Hepatic stellate cell (primary cell): ENCODE measurements at regions not wholly inside any gene's neighbourhood (a gene's known extent, or its start where the extent isn't known, plus 50 kb on each side); places are given as distances from the start of the nearest gene placed in this dataset.

Source experiments
- DNase-seq: peaks from one replicate; pipeline ENCODE4 v3.0.0; 2011; ENCODE audit warnings: low spot score

- DNase-seq = no peak
These were observed 66.4 kb upstream of the GDF10 start for GRCh38 chr10:47233631-47234030.

GRCh38 chr10:47235484-47235883 lies 64.5 kb upstream of the GDF10 start:
- DNase-seq = no peak

- no peak for DNase-seq
These were observed 62.4 kb upstream of the GDF10 start for GRCh38 chr10:47237316-47238260.

- no peak for DNase-seq
These were observed 61.5 kb upstream of the GDF10 start for GRCh38 chr10:47238331-47239095.

GRCh38 chr10:47239211-47239610 lies 60.8 kb upstream of the GDF10 start:
- DNase-seq = no peak

- DNase-seq = no peak
These were observed 59.8 kb upstream of the GDF10 start for GRCh38 chr10:47240173-47240572.

GRCh38 chr10:47241256-47241655 lies 58.7 kb upstream of the GDF10 start:
- no peak for DNase-seq

GRCh38 chr10:47241946-47242867 lies 57.8 kb upstream of the GDF10 start:
- DNase-seq = no peak

- no peak for DNase-seq
These were observed 56.6 kb upstream of the GDF10 start for GRCh38 chr10:47243356-47243755.

- no peak for DNase-seq
These were observed 56.2 kb upstream of the GDF10 start for GRCh38 chr10:47243791-47244190.

- DNase-seq = no peak
These were observed 55.2 kb upstream of the GDF10 start for GRCh38 chr10:47244560-47245500.

- no peak for DNase-seq
These were observed 54.2 kb upstream of the GDF10 start for GRCh38 chr10:47245731-47246350.

- DNase-seq = no peak
These were observed 53.4 kb upstream of the GDF10 start for GRCh38 chr10:47246406-47247147.

- DNase-seq = no peak
These were observed 52.6 kb upstream of the GDF10 start for GRCh38 chr10:47247148-47248059.

GRCh38 chr10:47248386-47249090 lies 51.5 kb upstream of the GDF10 start:
- no peak for DNase-seq

- DNase-seq = no peak
These were observed 50.1 kb upstream of the GDF10 start for GRCh38 chr10:47249881-47250280.
